GM12875 (cell line): ENCODE measurements at regions not wholly inside any gene's neighbourhood (a gene's known extent, or its start where the extent isn't known, plus 50 kb on each side); places are given as distances from the start of the nearest gene placed in this dataset.

Experiments
- H3K4me3 ChIP-seq: one replicate; pipeline ENCODE4 v1.5.1; 2011; ENCODE audit warnings: low read depth, low read length, control low read depth
- CTCF ChIP-seq: IDR thresholded peaks from 2 replicates; pipeline ENCODE4 v1.5.1; 2011; ENCODE audit warnings: low read depth, mild to moderate bottlenecking, control low read depth, inconsistent platforms, low read length, moderate library complexity, borderline replicate concordance; ENCODE audit not compliant: insufficient read depth

GRCh38 chr1:60573726-60574409 lies 500.3 kb upstream of the C1orf87 start:
- TF ChIP-seq CTCF, result no peak
- H3K4me3 ChIP-seq, result no peak overlapping the region

GRCh38 chr1:60573121-60573520 lies 499.6 kb upstream of the C1orf87 start:
- TF ChIP-seq CTCF, result no peak
- no peak overlapping the region for H3K4me3 ChIP-seq

- TF ChIP-seq CTCF, result no peak
- no peak overlapping the region for H3K4me3 ChIP-seq
Observed at GRCh38 chr1:60572378-60572777, 498.8 kb upstream of the C1orf87 start.

GRCh38 chr1:60571811-60572210 lies 498.2 kb upstream of the C1orf87 start:
- H3K4me3 ChIP-seq, result no peak overlapping the region
- no peak for TF ChIP-seq CTCF

- TF ChIP-seq CTCF, result no peak
- no peak overlapping the region for H3K4me3 ChIP-seq
Observed at GRCh38 chr1:60569189-60569588, 495.6 kb upstream of the C1orf87 start.

- no peak for TF ChIP-seq CTCF
- no peak overlapping the region for H3K4me3 ChIP-seq
Observed at GRCh38 chr1:60567256-60567655, 493.7 kb upstream of the C1orf87 start.

GRCh38 chr1:60564916-60565750 lies 491.6 kb upstream of the C1orf87 start:
- H3K4me3 ChIP-seq, result no peak overlapping the region

More at GRCh38 chr1:60564916-60565750, 491.6 kb upstream of the C1orf87 start:
- no peak for TF ChIP-seq CTCF
